DMS53 treated with DMSO at 0.1 percent for 48 hours (cell line): ENCODE measurements at regions not wholly inside any gene's neighbourhood (a gene's known extent, or its start where the extent isn't known, plus 50 kb on each side); places are given as distances from the start of the nearest gene placed in this dataset.

Experiments used
- DNase-seq: peaks from one replicate; lab custom pipeline; 2025; ENCODE audit not compliant: unreplicated experiment; lab: John Stamatoyannopoulos, UW

DNA sequence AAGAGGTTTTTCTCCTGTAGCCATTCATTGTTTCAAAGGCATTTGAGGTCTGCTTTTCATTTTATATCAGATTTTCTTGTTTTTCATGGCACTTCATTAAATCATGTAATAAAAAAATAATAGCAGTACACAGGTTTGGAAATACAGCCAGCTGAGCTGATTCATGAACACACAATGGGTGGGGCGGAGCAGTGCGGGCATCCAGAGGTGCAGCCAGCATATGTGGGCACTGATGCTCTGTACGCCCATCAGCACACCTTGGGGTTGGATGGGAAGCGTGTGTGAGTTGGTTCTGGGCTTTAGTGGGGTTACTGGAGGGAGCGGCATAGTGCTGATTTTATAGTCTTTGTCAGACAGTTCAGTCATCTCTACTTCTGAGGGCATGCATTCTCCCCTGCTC lies 54.2 kb upstream of the IRX4 start:
- no peak for DNase-seq

DNA sequence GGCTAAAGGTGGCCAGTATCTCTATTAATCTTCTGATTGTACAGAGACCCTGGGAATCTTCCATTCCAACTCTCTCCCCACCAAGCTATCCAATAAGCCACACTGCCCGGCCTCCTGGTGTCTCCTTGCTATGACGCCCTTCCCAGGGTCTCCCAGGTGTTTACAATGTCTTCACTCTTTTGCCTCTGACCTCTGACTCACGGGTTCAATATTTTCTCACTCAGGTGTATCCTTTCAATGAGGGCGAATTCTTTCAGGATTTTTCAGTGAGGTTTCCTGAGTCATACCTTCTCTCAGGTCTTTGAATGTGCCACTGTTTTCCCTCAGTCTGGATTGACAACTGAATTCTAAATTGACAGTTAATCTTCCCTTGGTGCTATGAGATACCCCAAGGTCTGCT lies 53.7 kb upstream of the IRX4 start:
- DNase-seq = no peak

DNA sequence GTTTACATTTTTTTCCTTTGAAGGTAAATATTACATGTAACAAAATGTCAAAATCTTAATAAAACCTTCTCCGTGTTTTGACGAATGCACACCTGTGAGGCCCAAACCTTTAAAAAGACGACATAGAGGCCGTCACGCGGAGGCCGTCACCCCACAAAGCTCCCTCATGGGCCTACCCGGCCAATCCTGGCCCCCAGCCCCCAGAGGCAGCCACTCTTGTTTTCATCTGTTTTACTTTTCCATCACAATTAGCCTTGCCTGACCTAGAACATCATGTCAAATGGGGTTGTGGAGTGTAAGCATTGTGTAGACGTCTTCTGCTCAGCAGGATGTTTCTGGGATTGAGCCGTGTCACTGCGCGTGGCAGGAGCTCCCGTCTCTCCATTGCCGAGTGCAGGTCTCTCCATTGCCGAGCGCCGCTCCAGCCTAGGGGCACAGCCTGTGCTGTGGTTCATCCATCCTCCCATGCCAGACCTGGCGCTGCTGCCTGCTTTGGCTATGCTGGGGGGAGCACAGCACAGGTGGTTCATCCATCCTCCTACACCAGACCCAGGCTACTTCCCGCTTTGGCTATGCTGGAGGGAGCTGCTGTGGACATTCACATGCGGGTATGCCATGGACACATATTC lies 52.2 kb upstream of the IRX4 start:
- DNase-seq = no peak

DNA sequence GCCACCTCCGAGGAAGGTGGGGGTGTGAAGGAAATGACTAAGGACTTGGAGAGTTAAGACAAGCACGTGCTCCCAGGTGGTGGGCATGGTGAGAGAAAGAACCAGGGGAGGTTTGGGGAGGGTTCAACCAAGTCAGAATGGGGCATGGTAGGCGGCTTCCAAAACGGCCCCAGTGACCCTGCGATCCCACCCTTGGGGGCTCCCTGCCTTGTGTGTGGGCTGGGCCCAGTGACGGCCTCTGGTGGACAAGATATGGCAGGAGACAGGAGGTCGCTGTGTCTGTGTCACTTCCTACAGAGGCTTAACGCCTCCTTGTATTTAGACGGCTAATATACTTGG lies 51.3 kb upstream of the IRX4 start:
- DNase-seq = no peak

DNA sequence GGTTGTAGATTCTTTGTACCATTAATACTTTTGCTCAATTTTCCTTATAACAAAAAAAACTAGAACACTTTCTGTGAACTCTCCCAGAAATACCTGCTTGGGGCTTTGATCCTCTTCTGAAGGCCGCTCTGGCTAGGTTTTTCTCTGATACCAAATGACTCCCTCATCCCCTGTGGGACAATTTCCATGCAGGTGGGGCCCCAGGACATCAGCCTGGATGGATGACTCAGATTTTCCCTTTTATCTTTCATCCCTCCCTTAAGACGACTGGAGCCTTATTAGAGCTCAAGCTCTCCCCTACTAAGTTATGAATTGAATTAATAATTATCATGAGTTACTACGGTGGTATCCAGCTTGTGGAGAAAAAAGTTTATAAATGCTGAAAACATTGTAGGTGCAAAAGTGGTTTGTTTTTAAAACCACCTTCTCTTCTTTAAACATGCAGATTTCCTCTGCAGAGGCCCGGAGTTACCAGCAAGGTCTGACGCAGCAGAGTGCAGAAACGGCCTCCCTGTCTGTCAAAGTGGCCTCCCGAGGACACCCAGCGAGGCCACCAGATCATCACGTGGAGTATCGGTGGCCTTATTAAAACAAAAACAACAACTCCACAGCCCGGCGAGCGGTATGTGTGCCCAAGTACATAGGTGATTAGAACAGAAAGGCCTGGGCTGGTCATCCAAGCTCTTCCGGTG lies 50.8 kb upstream of the IRX4 start:
- DNase-seq = no peak
